HCT116 (cell line): ENCODE measurements at regions not wholly inside any gene's neighbourhood (a gene's known extent, or its start where the extent isn't known, plus 50 kb on each side); places are given as distances from the start of the nearest gene placed in this dataset.

Experiments used
- ATAC-seq: fragments of 200-7000 bp; cut with Tn5 transposase; 2 replicates; pipeline ENCODE4 v1.9.1; 2020; ENCODE audit warnings: mild to moderate bottlenecking, moderate library complexity
- BruUV-seq: library from RNA; stranded (reverse); fragments of 400-500 nt; replicated peaks from 2 replicates; lab custom pipeline; 2021; lab: Mats Ljungman, UMichigan
- CTCF ChIA-PET: fragments of 300-600 bp; sonication (Branson Sonifier 250); formaldehyde crosslinking; loops from one replicate; lab custom pipeline; 2021; ENCODE audit warnings: antibody characterized with exemption; lab: Charles Lee
- POLR2A ChIA-PET: fragments of 300-600, 350-600 bp; sonication (Branson Sonifier 250); formaldehyde crosslinking; loops from one replicate; lab custom pipeline; 2021; ENCODE audit warnings: antibody characterized with exemption; lab: Charles Lee
- RAD21 ChIA-PET, 2 experiments: fragments of 300-600 bp; sonication (Branson Sonifier 250); formaldehyde crosslinking; loops; one replicate each; lab custom pipeline; 2023; ENCODE audit warnings: low total read pairs in 2 of 2; ENCODE audit not compliant: uncharacterized antibody in 2 of 2, unreplicated experiment in 2 of 2, low non-redundant PET in 1 of 2; lab: Charles Lee
- DNase-seq: peaks from one replicate; pipeline ENCODE4 v3.0.0-alpha.2; 2010; ENCODE audit warnings: low read depth, low spot score
- H2AFZ ChIP-seq: fragments of 200-600 bp; shearing (Covaris generic), sonication (generic); 2 replicates; pipeline ENCODE4 v1.6.1; 2017; ENCODE audit warnings: low read depth, mixed run types, mixed read lengths, antibody characterized with exemption, low read length; ENCODE audit not compliant: poor library complexity, severe bottlenecking
- H3K27ac ChIP-seq: 2 replicates; pipeline ENCODE4 v1.5.1; 2012; ENCODE audit warnings: low read depth, low read length
- H3K27me3 ChIP-seq: fragments of 200-600 bp; sonication (generic); 2 replicates; pipeline ENCODE4 v1.6.1; 2016; ENCODE audit warnings: mixed run types, low read length, mixed read lengths; ENCODE audit not compliant: insufficient read depth
- H3K36me3 ChIP-seq, 2 experiments: fragments of 200-500 bp in 1 of 2; fragments of 200-600 bp in 1 of 2; sonication (Bioruptor generic) in 1 of 2; sonication (generic) in 1 of 2; 2 replicates each; pipeline versions ENCODE4 v1.5.1 to v1.6.1; 2014 to 2016; ENCODE audit warnings: low read length in 2 of 2, inconsistent platforms in 1 of 2, mixed read lengths in 1 of 2, mixed run types in 1 of 2; ENCODE audit not compliant: insufficient read depth in 2 of 2, control insufficient read depth in 1 of 2
- H3K4me1 ChIP-seq, 2 experiments: fragments of 200-600 bp in 1 of 2; sonication (generic) in 1 of 2; 2 replicates each; pipeline versions ENCODE4 v1.5.1 to v1.6.1; 2012 to 2017; ENCODE audit warnings: low read length in 2 of 2, inconsistent platforms in 1 of 2, mild to moderate bottlenecking in 1 of 2, mixed read lengths in 1 of 2, mixed run types in 1 of 2, moderate library complexity in 1 of 2; ENCODE audit not compliant: insufficient read depth in 2 of 2, control insufficient read depth in 1 of 2
- H3K4me2 ChIP-seq: fragments of 200-600 bp; sonication (generic); 2 replicates; pipeline ENCODE4 v1.6.1; 2017; ENCODE audit warnings: mixed run types, low read length, mixed read lengths
- H3K4me3 ChIP-seq, 2 experiments: fragments of 200-600 bp in 1 of 2; sonication (generic) in 1 of 2; replicated peaks in 1 of 2; 2 replicates each; pipeline ENCODE4 v1.5.1; 2011 to 2016; ENCODE audit warnings: low read length in 2 of 2, control low read depth in 1 of 2, low read depth in 1 of 2, mild to moderate bottlenecking in 1 of 2, mixed read lengths in 1 of 2, mixed run types in 1 of 2
- H3K79me2 ChIP-seq: fragments of 200-600 bp; sonication (generic); 2 replicates; pipeline ENCODE4 v1.6.1; 2017; ENCODE audit warnings: mild to moderate bottlenecking, mixed run types, low read length, moderate library complexity, mixed read lengths; ENCODE audit not compliant: insufficient read depth
- H3K9ac ChIP-seq: fragments of 200-600 bp; sonication (generic); 2 replicates; pipeline ENCODE4 v1.6.1; 2016; ENCODE audit warnings: low read length, mixed read lengths
- H3K9me2 ChIP-seq: fragments of 200-600 bp; sonication (generic), shearing (Covaris generic); 2 replicates; pipeline ENCODE4 v1.6.1; 2017; ENCODE audit warnings: mixed run types, mild to moderate bottlenecking, moderate library complexity; ENCODE audit not compliant: insufficient read depth
- H3K9me3 ChIP-seq, 2 experiments: fragments of 200-500 bp in 1 of 2; fragments of 200-600 bp in 1 of 2; sonication (Bioruptor generic) in 1 of 2; sonication (generic) in 1 of 2; 2 replicates each; pipeline ENCODE4 v1.6.1; 2014 to 2017; ENCODE audit warnings: low read length in 2 of 2, mixed read lengths in 2 of 2, inconsistent platforms in 1 of 2, low read depth in 1 of 2, mild to moderate bottlenecking in 1 of 2, mixed run types in 1 of 2, moderate library complexity in 1 of 2; ENCODE audit not compliant: control insufficient read depth in 1 of 2, insufficient read depth in 1 of 2
- H4K20me1 ChIP-seq: fragments of 200-600 bp; sonication (generic), shearing (Covaris generic); 2 replicates; pipeline ENCODE4 v1.6.1; 2017; ENCODE audit warnings: mixed run types, mild to moderate bottlenecking, moderate library complexity; ENCODE audit not compliant: insufficient read depth
- ATF3 ChIP-seq: IDR thresholded peaks from 2 replicates; pipeline ENCODE4 v1.6.1; 2012
- CTCF ChIP-seq, 3 experiments: fragments of 200-600 bp in 1 of 3; sonication (generic) in 1 of 3; IDR thresholded peaks in 2 of 3; conservative IDR thresholded peaks in 1 of 3; 2 replicates each; pipeline ENCODE4 v1.5.1; 2012 to 2017; ENCODE audit warnings: low read depth in 2 of 3, low read length in 2 of 3, antibody characterized with exemption in 1 of 3, borderline replicate concordance in 1 of 3, control low read depth in 1 of 3, mild to moderate bottlenecking in 1 of 3, mixed read lengths in 1 of 3, mixed run types in 1 of 3, moderate library complexity in 1 of 3; ENCODE audit not compliant: insufficient read depth in 1 of 3
- EGR1 ChIP-seq: IDR thresholded peaks from 2 replicates; pipeline ENCODE4 v1.6.1; 2012; ENCODE audit warnings: low read depth
- ELF1 ChIP-seq: IDR thresholded peaks from 2 replicates; pipeline ENCODE4 v1.6.1; 2012; ENCODE audit warnings: low read depth, borderline replicate concordance
- EZH2 ChIP-seq: fragments of 200-600 bp; sonication (generic); IDR thresholded peaks from 2 replicates; pipeline ENCODE4 v1.6.1; 2017; ENCODE audit warnings: antibody characterized with exemption, mixed run types
- EZH2phosphoT487 ChIP-seq: fragments of 200-600 bp; IDR thresholded peaks from 2 replicates; pipeline ENCODE4 v1.6.1; 2018; ENCODE audit warnings: antibody characterized with exemption, borderline replicate concordance
- JUND ChIP-seq: IDR thresholded peaks from 2 replicates; pipeline ENCODE4 v1.6.1; 2012
- POLR2A ChIP-seq: IDR thresholded peaks from 2 replicates; pipeline ENCODE4 v1.7.0; 2011; ENCODE audit warnings: borderline replicate concordance; ENCODE audit not compliant: insufficient read depth, insufficient read length; ENCODE audit errors: extremely low read depth
- POLR2AphosphoS5 ChIP-seq: IDR thresholded peaks from 2 replicates; pipeline ENCODE4 v1.6.1; 2011; ENCODE audit warnings: mild to moderate bottlenecking, low read depth, low read length, moderate library complexity
- REST ChIP-seq: IDR thresholded peaks from 2 replicates; pipeline ENCODE4 v1.6.1; 2012; ENCODE audit warnings: low read depth
- SIN3A ChIP-seq: IDR thresholded peaks from 2 replicates; pipeline ENCODE4 v1.6.1; 2012; ENCODE audit warnings: low read depth
- SRF ChIP-seq: IDR thresholded peaks from 2 replicates; pipeline ENCODE4 v1.6.1; 2012; ENCODE audit warnings: low read depth
- TCF7L2 ChIP-seq: IDR thresholded peaks from 2 replicates; pipeline ENCODE4 v1.7.0; 2011; ENCODE audit warnings: borderline replicate concordance, inconsistent platforms; ENCODE audit not compliant: insufficient read depth, insufficient read length; ENCODE audit errors: extremely low read depth
- YY1 ChIP-seq: IDR thresholded peaks from 2 replicates; pipeline ENCODE4 v1.6.1; 2011; ENCODE audit warnings: low read length, low read depth, moderate library complexity, mild to moderate bottlenecking; ENCODE audit not compliant: insufficient replicate concordance; ENCODE audit errors: extremely low read depth
- ZFX ChIP-seq: fragments of 450-650 bp; IDR thresholded peaks from 2 replicates; pipeline ENCODE4 v1.6.1; 2017
- ZNF274 ChIP-seq: fragments of 200-500 bp; sonication (Bioruptor generic); IDR thresholded peaks from 2 replicates; pipeline ENCODE4 v1.6.1; 2014; ENCODE audit warnings: mild to moderate bottlenecking, low read depth, low read length, inconsistent platforms
- intact Hi-C: fragments of 100-400 bp; cut with micrococcal nuclease; formaldehyde crosslinking; loops from 2 replicates; pipeline ENCODE4 v1.10.0; 2022

GRCh38 chr7:24496036-24496435 lies 77.2 kb upstream of the PALS2 start:
- Histone ChIP-seq H4K20me1 (no peaks in the 10 kb centered on the region), H3K27ac (no peak overlapping the region), H3K9ac (no peak overlapping the region), H3K9me3 (no peaks in the 10 kb centered on the region), H3K4me3 (no peak overlapping the region), H3K79me2 (no peaks in the 10 kb centered on the region), H3K36me3 (no peaks in the 10 kb centered on the region), H3K4me1 (no peaks in the 10 kb centered on the region), H3K27me3 (peaks cover 17% of the 10 kb centered on the region; the same call in 1 of the 2 replicates), H3K4me2 (no peak overlapping the region), H3K9me2 (no peaks in the 10 kb centered on the region), H2AFZ (no peak overlapping the region)
- no TSS peak for BruUV-seq
- ChIA-PET POLR2A (no interaction called here), RAD21 (no interaction called here), CTCF (no interaction called here)
- no peak for TF ChIP-seq TCF7L2
- TF ChIP-seq POLR2A: no peak
- no peak for TF ChIP-seq EZH2phosphoT487
- TF ChIP-seq EZH2: no peak
- no peak for TF ChIP-seq ZNF274
- ATAC-seq (no peak), DNase-seq (no peak)
- intact Hi-C loops: no loop called here

- no TSS peak for BruUV-seq
- H2AFZ ChIP-seq: no peak overlapping the region
- ATAC-seq (no peak), DNase-seq (no peak)
- H3K4me1 ChIP-seq: no peaks in the 10 kb centered on the region
- H3K4me2 ChIP-seq: no peak overlapping the region
- H4K20me1 ChIP-seq: no peaks in the 10 kb centered on the region
- H3K9ac ChIP-seq: no peak overlapping the region
- H3K4me3 ChIP-seq: no peak overlapping the region
- ChIA-PET POLR2A (no interaction called here), CTCF (no interaction called here), RAD21 (no interaction called here)
- no peaks in the 10 kb centered on the region for H3K9me3 ChIP-seq
- intact Hi-C loops: no loop called here
- H3K79me2 ChIP-seq: no peaks in the 10 kb centered on the region
- no peaks in the 10 kb centered on the region for H3K9me2 ChIP-seq
- H3K27ac ChIP-seq: no peak overlapping the region
- H3K36me3 ChIP-seq: no peaks in the 10 kb centered on the region
- peaks cover 2% of the 10 kb centered on the region; the same call in 1 of the 2 replicates for H3K27me3 ChIP-seq
- TF ChIP-seq YY1: no peak
- no peak for TF ChIP-seq ZNF274
- no peak for TF ChIP-seq ATF3
- no peak for TF ChIP-seq POLR2AphosphoS5
- TF ChIP-seq REST: no peak
- no peak for TF ChIP-seq ZFX
- TF ChIP-seq ELF1: no peak
- no peak for TF ChIP-seq EZH2
- TF ChIP-seq CTCF (IDR thresholded peaks at IDR 0.05 in 2 of 3, conservative IDR thresholded peaks at IDR 0.05 in 1 of 3; ENCODE audit: borderline replicate concordance in 1 of 3, insufficient read depth in 1 of 3, low read depth in 2 of 3, low read length in 2 of 3): no peak
- no peak for TF ChIP-seq JUND
- TF ChIP-seq TCF7L2: no peak
- no peak for TF ChIP-seq SRF
- no peak for TF ChIP-seq SIN3A
- TF ChIP-seq EZH2phosphoT487: no peak
- TF ChIP-seq EGR1: no peak
These were observed 74.8 kb upstream of the PALS2 start for GRCh38 chr7:24498439-24498838.
